ENCODE measurements at regions not wholly inside any gene's neighbourhood (a gene's known extent, or its start where the extent isn't known, plus 50 kb on each side); places are given as distances from the start of the nearest gene placed in this dataset.

DNA sequence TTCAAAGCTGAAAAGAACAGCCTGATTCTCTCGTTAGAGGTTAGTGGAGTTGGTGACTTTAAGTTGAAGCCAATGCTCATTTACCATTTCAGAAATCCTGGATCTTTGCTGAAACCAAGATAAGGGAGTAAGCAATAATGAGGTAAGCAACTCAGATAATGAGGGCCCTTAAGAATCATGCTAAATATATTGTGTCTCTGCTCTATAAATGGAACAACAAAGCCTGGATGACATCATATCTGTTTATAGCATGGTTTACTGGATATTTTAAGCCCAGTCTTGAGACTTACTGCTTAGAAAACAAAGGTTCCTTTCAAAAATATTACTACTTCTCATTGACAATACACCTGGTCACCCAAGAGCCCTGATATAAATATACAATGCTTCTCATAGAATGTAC lies 276.7 kb upstream of the PPARGC1A start:
- no peak overlapping the region for H3K4me3 Mint-ChIP-seq
- no peaks in the 10 kb centered on the region for H3K27me3 Mint-ChIP-seq (ENCODE audit: insufficient read depth)
- H3K27ac Mint-ChIP-seq = no peak overlapping the region
- no peaks in the 10 kb centered on the region for H3K4me1 Mint-ChIP-seq (ENCODE audit: low read depth)
- DNase-seq (ENCODE audit: low spot score) = no peak
- intact Hi-C loops (cut with micrococcal nuclease) = no loop called here
- H3K9me3 Mint-ChIP-seq = no peaks in the 10 kb centered on the region
- H3K36me3 Mint-ChIP-seq (ENCODE audit: low read depth) = no peaks in the 10 kb centered on the region

DNA sequence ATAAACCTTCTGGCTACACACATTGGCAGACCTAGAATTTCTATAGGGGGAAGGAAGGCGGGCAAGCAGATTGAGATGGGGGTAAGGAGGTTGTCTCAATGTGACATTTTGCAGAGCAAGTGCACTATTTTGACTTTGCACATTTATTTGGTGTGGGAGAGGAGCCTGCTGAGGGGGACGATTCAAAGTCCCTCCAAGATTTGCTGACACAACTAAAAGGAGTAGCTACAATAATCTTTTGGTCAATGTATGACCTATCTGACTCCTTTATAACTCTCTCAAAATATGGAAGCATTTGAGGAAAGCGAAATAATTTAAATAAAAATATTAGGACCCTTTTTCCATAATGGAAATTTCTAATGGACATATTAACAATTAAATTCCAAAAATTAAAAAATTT lies 274.9 kb upstream of the PPARGC1A start:
- Mint-ChIP-seq H3K4me3 (no peak overlapping the region), H3K4me1 (ENCODE audit: low read depth) (no peaks in the 10 kb centered on the region), H3K36me3 (ENCODE audit: low read depth) (no peaks in the 10 kb centered on the region), H3K27ac (no peak overlapping the region), H3K27me3 (ENCODE audit: insufficient read depth) (no peaks in the 10 kb centered on the region), H3K9me3 (no peaks in the 10 kb centered on the region)
- intact Hi-C loops (cut with micrococcal nuclease) = no loop called here
- DNase-seq (ENCODE audit: low spot score) = no peak

DNA sequence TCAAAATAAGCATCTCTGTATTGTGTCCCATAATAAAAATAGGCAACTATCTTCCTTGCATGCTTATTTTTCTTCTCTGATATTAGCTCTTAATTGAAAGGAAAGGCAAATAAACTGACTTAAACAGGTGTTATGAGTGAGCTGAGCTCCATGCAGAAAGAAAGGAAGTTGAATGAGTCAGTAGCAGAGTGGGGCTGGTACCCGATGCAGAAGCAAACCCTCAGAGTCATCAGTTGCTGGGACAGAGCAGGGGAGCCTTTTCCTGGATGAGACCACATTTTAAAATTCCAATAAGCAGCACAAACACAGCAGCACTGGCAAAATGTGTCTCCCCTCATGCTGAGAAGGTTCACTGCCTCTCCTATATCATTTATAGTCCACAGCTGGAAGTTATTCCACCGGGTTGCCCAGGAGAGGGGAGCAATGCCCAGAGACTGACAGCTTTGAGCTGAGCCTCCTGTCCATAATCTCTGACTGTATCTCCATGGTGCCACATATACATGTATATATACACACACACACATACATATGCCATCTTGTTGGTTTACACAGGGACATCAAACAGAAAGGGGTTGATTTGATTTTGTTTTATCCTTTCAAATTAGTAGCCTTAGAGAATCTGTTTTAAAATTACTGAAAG lies 274.3 kb upstream of the PPARGC1A start:
- no peak for DNase-seq (ENCODE audit: low spot score)
- Mint-ChIP-seq H3K27ac (no peak overlapping the region), H3K4me1 (ENCODE audit: low read depth) (no peaks in the 10 kb centered on the region), H3K36me3 (ENCODE audit: low read depth) (no peaks in the 10 kb centered on the region), H3K27me3 (ENCODE audit: insufficient read depth) (no peaks in the 10 kb centered on the region), H3K9me3 (no peaks in the 10 kb centered on the region), H3K4me3 (no peak overlapping the region)
- intact Hi-C loops (cut with micrococcal nuclease) = no loop called here

DNA sequence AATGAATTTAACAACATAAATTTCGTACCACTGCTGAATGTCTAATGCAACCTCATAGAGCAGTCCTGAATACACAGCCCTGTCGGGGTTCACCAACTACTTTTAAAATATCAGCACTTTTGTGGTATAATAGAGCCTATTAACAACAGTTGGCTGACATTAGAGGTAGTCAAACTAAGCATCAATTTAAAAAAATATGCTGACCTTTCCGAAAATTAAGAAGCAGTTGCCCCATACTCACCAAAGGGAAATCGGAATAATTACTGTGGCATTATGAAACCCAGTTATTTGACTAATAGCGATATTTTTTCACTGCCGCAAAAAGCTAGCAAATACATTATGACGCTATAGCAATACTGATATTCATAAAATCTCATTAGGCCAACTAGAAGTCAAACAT lies 273.5 kb upstream of the PPARGC1A start:
- DNase-seq (ENCODE audit: low spot score) = no peak
- intact Hi-C loops (cut with micrococcal nuclease) = no loop called here
- no peak overlapping the region for H3K4me3 Mint-ChIP-seq
- no peaks in the 10 kb centered on the region for H3K9me3 Mint-ChIP-seq
- no peaks in the 10 kb centered on the region for H3K4me1 Mint-ChIP-seq (ENCODE audit: low read depth)
- H3K36me3 Mint-ChIP-seq (ENCODE audit: low read depth) = no peaks in the 10 kb centered on the region
- no peak overlapping the region for H3K27ac Mint-ChIP-seq
- H3K27me3 Mint-ChIP-seq (ENCODE audit: insufficient read depth) = no peaks in the 10 kb centered on the region

DNA sequence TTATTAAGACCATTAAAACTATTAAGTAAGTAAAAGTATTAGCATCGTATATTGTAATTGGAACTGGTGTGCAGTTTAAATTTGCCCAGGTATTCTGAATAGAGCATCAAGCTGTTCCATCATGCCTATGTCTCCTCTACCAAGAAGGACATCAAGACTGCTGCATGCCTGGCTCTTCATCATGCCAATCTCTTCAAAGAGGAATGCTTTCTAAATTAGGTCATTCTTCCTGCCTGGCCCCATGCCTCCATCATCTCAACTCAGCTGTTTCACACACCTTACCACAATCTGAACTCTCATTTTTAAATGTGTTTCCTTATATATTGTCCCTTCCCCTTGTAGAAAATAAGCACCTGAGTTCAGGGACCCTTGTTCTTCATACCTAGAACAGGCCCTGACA lies 270.5 kb upstream of the PPARGC1A start:
- H3K4me1 Mint-ChIP-seq (ENCODE audit: low read depth) = no peaks in the 10 kb centered on the region
- intact Hi-C loops (cut with micrococcal nuclease) = no loop called here
- no peaks in the 10 kb centered on the region for H3K9me3 Mint-ChIP-seq
- H3K27me3 Mint-ChIP-seq (ENCODE audit: insufficient read depth) = no peaks in the 10 kb centered on the region
- H3K36me3 Mint-ChIP-seq (ENCODE audit: low read depth) = no peaks in the 10 kb centered on the region
- H3K4me3 Mint-ChIP-seq = no peak overlapping the region
- DNase-seq (ENCODE audit: low spot score) = no peak
- H3K27ac Mint-ChIP-seq = no peak overlapping the region

DNA sequence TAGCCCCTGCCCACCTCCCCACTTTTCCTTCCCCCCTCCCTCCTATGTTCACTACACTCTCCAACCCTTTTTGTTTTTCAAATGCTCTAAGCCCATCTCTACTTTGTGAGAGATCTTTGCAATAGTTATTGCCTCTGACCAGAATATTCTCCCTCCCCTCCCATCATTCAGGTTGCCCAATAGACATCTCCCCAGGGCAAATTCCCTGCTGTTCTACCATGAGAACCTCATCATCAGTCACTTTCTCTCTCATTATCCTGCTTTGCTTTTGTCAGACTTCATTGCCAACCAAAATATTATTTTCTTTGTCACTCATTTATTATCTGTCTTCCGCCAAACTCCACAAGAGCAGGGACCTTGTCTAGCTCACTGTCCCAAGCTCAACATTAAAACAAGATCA lies 268.2 kb upstream of the PPARGC1A start:
- Mint-ChIP-seq H3K4me3 (no peak overlapping the region), H3K27ac (no peak overlapping the region), H3K9me3 (no peaks in the 10 kb centered on the region), H3K4me1 (ENCODE audit: low read depth) (no peaks in the 10 kb centered on the region), H3K27me3 (ENCODE audit: insufficient read depth) (no peaks in the 10 kb centered on the region), H3K36me3 (ENCODE audit: low read depth) (no peaks in the 10 kb centered on the region)
- intact Hi-C loops (cut with micrococcal nuclease) = no loop called here
- no peak for DNase-seq (ENCODE audit: low spot score)

DNA sequence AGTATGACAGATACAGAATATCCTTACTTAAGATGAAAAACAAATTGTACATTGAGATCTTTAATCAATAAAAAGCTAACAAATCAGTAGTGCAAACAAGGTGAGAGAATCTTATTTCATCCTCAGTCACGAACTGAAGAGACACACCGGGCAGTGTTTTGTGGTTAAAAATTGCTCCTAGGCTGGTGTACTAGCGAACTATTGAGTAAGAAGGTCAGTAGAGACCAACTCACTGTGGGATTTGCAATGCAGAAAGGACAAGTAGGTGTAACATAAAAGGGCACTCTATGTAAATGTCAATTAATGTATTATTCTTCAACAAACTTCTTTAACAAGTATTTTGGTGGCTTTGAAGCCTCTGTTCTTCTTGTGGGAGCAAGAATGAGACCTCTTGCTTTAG lies 260.2 kb upstream of the PPARGC1A start:
- no peaks in the 10 kb centered on the region for H3K27me3 Mint-ChIP-seq (ENCODE audit: insufficient read depth)
- no peaks in the 10 kb centered on the region for H3K4me1 Mint-ChIP-seq (ENCODE audit: low read depth)
- no peak overlapping the region for H3K4me3 Mint-ChIP-seq
- intact Hi-C loops (cut with micrococcal nuclease) = no loop called here
- H3K36me3 Mint-ChIP-seq (ENCODE audit: low read depth) = no peaks in the 10 kb centered on the region
- DNase-seq (ENCODE audit: low spot score) = no peak
- H3K9me3 Mint-ChIP-seq = no peaks in the 10 kb centered on the region
- H3K27ac Mint-ChIP-seq = no peak overlapping the region

DNA sequence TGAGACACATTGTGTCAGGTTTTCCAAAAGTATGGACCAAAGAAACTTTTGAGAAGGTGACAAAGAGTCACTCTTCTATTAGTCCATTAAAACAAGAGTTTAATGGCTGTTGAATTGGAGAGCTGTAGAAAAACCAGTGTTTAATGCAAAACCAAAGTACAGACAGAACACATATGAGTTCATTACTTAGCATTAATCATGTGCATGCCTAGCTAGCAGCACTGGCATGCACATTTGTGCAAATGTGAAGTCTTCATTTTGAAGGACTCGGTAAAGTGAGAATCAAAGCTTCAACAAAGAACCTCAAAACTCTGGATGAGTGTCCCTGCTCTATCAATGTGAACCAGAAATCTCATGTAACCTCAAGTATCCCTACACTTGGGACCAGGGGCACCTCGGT lies 256.3 kb upstream of the PPARGC1A start:
- Mint-ChIP-seq H3K27me3 (ENCODE audit: insufficient read depth) (no peaks in the 10 kb centered on the region), H3K4me3 (no peak overlapping the region), H3K27ac (no peak overlapping the region), H3K9me3 (no peaks in the 10 kb centered on the region), H3K4me1 (ENCODE audit: low read depth) (no peaks in the 10 kb centered on the region), H3K36me3 (ENCODE audit: low read depth) (no peaks in the 10 kb centered on the region)
- DNase-seq (ENCODE audit: low spot score) = no peak
- intact Hi-C loops (cut with micrococcal nuclease) = no loop called here

DNA sequence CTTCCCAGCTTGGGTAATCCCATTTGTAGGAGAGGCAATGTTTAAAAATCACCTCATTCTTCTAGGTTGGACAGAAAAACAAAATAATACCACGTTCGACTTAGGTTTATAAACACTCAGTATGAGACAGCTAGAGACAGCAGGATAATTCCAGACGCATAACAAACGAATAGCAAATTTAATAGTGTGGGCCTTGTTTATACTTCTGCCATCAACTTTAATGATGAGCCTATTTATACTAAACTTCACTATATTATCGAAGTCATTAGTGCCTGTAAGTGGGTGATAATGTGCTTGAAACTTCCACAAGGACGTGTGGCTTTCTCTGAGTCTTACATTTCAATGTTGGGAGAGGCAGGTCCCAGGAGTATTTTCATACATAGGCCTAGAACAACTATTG lies 255.7 kb upstream of the PPARGC1A start:
- DNase-seq (ENCODE audit: low spot score) = no peak
- Mint-ChIP-seq H3K4me1 (ENCODE audit: low read depth) (no peaks in the 10 kb centered on the region), H3K36me3 (ENCODE audit: low read depth) (no peaks in the 10 kb centered on the region), H3K27ac (no peak overlapping the region), H3K9me3 (no peaks in the 10 kb centered on the region), H3K27me3 (ENCODE audit: insufficient read depth) (no peaks in the 10 kb centered on the region), H3K4me3 (no peak overlapping the region)
- intact Hi-C loops (cut with micrococcal nuclease) = no loop called here

DNA sequence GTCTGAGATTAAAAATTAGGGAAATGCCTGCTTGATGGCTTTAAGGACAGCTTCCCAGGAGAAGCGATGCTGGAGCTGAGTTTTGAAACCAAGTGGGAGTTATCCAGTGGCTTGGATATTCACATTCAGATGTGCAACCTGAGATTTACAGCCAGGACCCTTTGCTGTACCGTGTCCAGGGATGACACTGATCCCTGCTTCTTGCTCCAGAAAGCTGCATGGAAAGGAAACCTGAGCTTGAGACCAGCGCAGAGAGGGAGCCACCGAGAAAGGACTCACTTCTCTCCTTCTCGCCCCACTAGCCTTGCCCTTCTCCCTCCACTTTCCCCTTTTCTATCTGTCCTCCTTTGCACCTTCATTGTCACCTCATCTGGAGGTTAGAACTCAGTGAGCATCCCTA lies 254.5 kb upstream of the PPARGC1A start:
- no peaks in the 10 kb centered on the region for H3K27me3 Mint-ChIP-seq (ENCODE audit: insufficient read depth)
- no peak for DNase-seq (ENCODE audit: low spot score)
- no peaks in the 10 kb centered on the region for H3K4me1 Mint-ChIP-seq (ENCODE audit: low read depth)
- intact Hi-C loops (cut with micrococcal nuclease) = no loop called here
- no peaks in the 10 kb centered on the region for H3K9me3 Mint-ChIP-seq
- no peaks in the 10 kb centered on the region for H3K36me3 Mint-ChIP-seq (ENCODE audit: low read depth)
- no peak overlapping the region for H3K27ac Mint-ChIP-seq
- no peak overlapping the region for H3K4me3 Mint-ChIP-seq

DNA sequence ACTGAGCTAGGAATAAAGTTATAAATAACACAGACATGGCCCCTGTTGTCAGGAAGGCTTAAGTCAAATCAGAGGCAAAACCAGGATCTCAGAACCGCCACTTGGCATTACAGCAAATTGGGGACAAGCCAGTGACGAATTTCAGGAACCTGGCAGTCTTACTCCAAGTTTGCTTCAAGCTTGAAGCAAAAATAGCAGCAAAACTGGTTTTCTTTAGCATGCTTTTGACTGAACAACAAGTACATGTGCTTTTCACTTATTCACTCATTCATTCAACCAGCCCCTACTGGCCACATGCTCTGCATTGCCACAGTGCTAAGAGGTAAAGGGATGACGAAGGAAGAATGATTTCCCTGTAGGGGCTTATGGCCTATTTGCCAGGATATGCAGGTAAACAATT lies 253.9 kb upstream of the PPARGC1A start:
- intact Hi-C loops (cut with micrococcal nuclease) = no loop called here
- no peak for DNase-seq (ENCODE audit: low spot score)

DNA sequence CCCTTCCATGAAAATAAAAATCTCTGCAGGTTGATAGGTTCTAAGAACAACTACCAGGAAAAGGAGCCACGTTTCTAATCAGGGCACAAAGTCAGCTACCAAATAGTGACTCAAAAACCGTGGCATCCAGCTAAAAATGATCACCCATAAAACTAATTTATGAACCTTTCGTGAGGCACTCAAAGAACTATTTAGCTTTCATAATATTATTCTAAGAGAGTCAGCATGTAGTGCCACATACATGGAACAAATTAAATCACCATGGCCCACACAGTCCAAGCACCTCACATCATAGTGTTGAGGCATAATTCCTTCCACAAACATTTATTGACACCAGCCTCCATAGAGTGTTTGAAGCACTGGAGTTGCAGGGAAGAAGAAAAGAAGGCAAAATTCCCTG lies 252.0 kb upstream of the PPARGC1A start:
- Mint-ChIP-seq H3K4me3 (no peak overlapping the region), H3K27ac (no peak overlapping the region), H3K36me3 (ENCODE audit: low read depth) (no peaks in the 10 kb centered on the region), H3K9me3 (no peaks in the 10 kb centered on the region), H3K27me3 (ENCODE audit: insufficient read depth) (no peaks in the 10 kb centered on the region), H3K4me1 (ENCODE audit: low read depth) (no peaks in the 10 kb centered on the region)
- intact Hi-C loops (cut with micrococcal nuclease) = no loop called here
- DNase-seq (ENCODE audit: low spot score) = no peak

More for the DNA sequence above, 253.9 kb upstream of the PPARGC1A start:
- Mint-ChIP-seq H3K36me3 (ENCODE audit: low read depth) (no peaks in the 10 kb centered on the region), H3K27ac (no peak overlapping the region), H3K4me1 (ENCODE audit: low read depth) (no peaks in the 10 kb centered on the region), H3K27me3 (ENCODE audit: insufficient read depth) (no peaks in the 10 kb centered on the region), H3K4me3 (no peak overlapping the region), H3K9me3 (no peaks in the 10 kb centered on the region)

DNA sequence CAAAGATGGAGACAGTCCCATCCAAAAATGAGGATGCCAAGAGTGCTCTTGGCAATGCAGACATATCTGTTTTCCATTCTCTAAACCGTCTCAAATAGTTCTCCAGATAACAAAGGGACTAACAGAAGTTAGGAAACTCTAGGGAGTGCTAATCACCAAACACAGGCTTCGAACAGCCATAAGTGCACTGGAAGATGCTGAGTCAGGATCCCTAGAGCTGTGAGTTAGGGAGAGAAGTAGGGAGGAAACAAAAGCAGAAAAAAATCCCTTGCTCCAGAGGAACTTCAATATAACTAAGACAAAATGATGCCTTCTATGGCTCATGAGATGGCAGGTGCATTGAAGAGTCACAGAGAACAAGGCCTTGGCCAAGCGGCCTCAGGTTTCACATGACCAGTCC lies 251.0 kb upstream of the PPARGC1A start:
- Mint-ChIP-seq H3K36me3 (ENCODE audit: low read depth) (no peaks in the 10 kb centered on the region), H3K4me3 (no peak overlapping the region), H3K9me3 (no peaks in the 10 kb centered on the region), H3K27me3 (ENCODE audit: insufficient read depth) (no peaks in the 10 kb centered on the region), H3K4me1 (ENCODE audit: low read depth) (no peaks in the 10 kb centered on the region), H3K27ac (no peak overlapping the region)
- intact Hi-C loops (cut with micrococcal nuclease) = no loop called here
- DNase-seq (ENCODE audit: low spot score) = no peak
